Vagina (tissue), 2 donors: ENCODE measurements at regions not wholly inside any gene's neighbourhood (a gene's known extent, or its start where the extent isn't known, plus 50 kb on each side); places are given as distances from the start of the nearest gene placed in this dataset.

Experiments
- DNase-seq, 2 donors: peaks; one replicate each; pipeline ENCODE4 v3.0.0-alpha.2; 2017; ENCODE audit errors: extremely low spot score in 2 of 2
- H3K27ac ChIP-seq: fragments of 200-600 bp; sonication (generic); one replicate; pipeline ENCODE4 v1.5.1; 2019
- H3K27me3 ChIP-seq: fragments of 200-600 bp; sonication (generic); one replicate; pipeline ENCODE4 v1.5.1; 2019
- H3K36me3 ChIP-seq, 2 donors: fragments of 200-600 bp; sonication (generic); one replicate each; pipeline ENCODE4 v1.5.1; 2017 to 2019
- H3K4me1 ChIP-seq: fragments of 200-600 bp; sonication (generic); one replicate; pipeline ENCODE4 v1.5.1; 2019
- H3K4me3 ChIP-seq, 2 donors: fragments of 200-600 bp; sonication (generic); 1 replicate in 1 of 2; 2 replicates in 1 of 2; pipeline ENCODE4 v1.5.1; 2016 to 2019
- H3K9me3 ChIP-seq: fragments of 200-600 bp; sonication (generic); one replicate; pipeline ENCODE4 v1.5.1; 2019
- POLR2A ChIP-seq, 2 donors: fragments of 450-650 bp; IDR thresholded peaks; one replicate each; pipeline ENCODE4 v1.6.1; 2017; ENCODE audit warnings: antibody characterized with exemption in 2 of 2, mild to moderate bottlenecking in 2 of 2, moderate library complexity in 2 of 2
- POLR2AphosphoS5 ChIP-seq, 2 donors: sonication (generic); formaldehyde crosslinking; IDR thresholded peaks; one replicate each; pipeline ENCODE4 v1.9.0; 2017; ENCODE audit warnings: antibody characterized with exemption in 2 of 2, mild to moderate bottlenecking in 2 of 2, low read depth in 1 of 2; ENCODE audit not compliant: insufficient read depth in 1 of 2
- intact Hi-C: fragments of 100-400 bp; cut with DNase I; formaldehyde crosslinking; loops from one replicate; pipeline ENCODE4 v1.15.1; 2023
- TF ChIP-seq, protein P1 (sequence below), 3 experiments: fragments of 450-650 bp in 2 of 3; fragments of 200-600 bp in 1 of 3; sonication (generic) in 1 of 3; IDR thresholded peaks; one replicate each; pipeline ENCODE4 v1.5.1; 2017 to 2019; ENCODE audit warnings: antibody characterized with exemption in 3 of 3, mild to moderate bottlenecking in 2 of 3, moderate library complexity in 2 of 3

DNA sequence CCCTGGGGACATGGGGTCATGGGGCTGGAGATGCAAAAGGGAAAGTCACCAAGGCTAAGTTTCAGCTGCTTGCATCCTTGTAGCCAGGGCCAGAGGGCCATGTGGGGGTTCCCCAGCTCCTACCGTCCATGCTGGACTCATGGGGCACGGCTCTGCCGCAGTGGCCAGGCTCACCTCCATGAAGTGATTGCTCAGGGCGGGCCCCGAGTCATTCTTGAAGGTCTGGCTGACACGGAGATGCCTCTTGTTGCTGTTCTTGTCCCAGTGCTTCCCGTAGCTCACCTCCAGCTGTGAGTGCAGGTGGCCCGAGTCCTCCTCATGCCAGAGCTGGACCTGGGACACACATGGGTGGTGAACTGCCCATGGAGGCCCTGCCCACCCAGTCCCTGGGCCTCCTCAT, 114.5 kb downstream of the RMI2 start:
- H3K27me3 ChIP-seq, result no peaks in the 10 kb centered on the region
- intact Hi-C loops, result no loop called here
- TF ChIP-seq, protein P1, sequence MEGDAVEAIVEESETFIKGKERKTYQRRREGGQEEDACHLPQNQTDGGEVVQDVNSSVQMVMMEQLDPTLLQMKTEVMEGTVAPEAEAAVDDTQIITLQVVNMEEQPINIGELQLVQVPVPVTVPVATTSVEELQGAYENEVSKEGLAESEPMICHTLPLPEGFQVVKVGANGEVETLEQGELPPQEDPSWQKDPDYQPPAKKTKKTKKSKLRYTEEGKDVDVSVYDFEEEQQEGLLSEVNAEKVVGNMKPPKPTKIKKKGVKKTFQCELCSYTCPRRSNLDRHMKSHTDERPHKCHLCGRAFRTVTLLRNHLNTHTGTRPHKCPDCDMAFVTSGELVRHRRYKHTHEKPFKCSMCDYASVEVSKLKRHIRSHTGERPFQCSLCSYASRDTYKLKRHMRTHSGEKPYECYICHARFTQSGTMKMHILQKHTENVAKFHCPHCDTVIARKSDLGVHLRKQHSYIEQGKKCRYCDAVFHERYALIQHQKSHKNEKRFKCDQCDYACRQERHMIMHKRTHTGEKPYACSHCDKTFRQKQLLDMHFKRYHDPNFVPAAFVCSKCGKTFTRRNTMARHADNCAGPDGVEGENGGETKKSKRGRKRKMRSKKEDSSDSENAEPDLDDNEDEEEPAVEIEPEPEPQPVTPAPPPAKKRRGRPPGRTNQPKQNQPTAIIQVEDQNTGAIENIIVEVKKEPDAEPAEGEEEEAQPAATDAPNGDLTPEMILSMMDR (IDR thresholded peaks at IDR 0.05), result no peak
- TF ChIP-seq POLR2AphosphoS5 (IDR thresholded peaks at IDR 0.05; ENCODE audit: insufficient read depth in 1 of 2, low read depth in 1 of 2) (no peak), POLR2A (IDR thresholded peaks at IDR 0.05) (no peak)
- DNase-seq, result no peak
- no peak overlapping the region for H3K27ac ChIP-seq
- no peak overlapping the region for H3K4me3 ChIP-seq
- H3K9me3 ChIP-seq, result no peaks in the 10 kb centered on the region
- H3K36me3 ChIP-seq, result no peaks in the 10 kb centered on the region
- no peaks in the 10 kb centered on the region for H3K4me1 ChIP-seq

DNA sequence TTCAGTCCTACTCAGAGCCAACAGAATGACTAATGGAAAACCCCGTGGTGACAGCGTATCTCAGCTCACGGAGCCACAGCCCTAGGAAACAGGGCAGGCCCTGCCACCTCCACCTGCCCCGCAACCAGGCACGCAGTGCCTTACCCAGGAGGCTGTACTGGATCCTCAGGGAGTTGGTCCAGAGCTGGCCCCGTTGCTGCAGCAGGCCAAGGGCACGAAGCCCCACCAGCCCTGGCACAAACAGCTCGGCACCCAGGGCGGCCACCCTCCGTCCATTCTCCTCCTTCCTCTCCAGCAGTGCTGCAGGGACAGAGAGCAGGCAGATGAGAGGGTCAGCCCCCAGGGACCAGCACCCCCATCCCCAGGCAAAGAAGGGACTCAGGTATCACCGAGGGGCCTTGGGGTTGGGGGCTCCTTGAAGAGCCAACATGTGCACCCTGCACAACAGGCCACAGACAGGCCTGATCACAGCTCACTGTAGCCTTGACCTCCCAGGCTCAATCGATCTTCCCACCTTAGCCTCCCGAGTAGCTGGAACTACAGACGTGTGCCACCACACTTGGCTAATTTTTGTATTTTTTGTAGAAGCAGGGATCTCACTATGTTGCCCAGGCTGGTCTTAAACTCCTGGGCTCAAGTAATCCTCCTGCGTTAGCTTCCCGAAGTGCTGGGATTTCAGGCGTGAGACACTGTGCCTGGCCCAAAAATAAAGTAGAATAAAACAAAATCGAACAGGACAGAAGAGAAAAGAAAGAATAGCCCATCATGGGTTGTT, 115.7 kb downstream of the RMI2 start:
- Histone ChIP-seq H3K36me3 (no peaks in the 10 kb centered on the region), H3K27ac (no peak overlapping the region), H3K4me3 (no peak overlapping the region), H3K9me3 (no peaks in the 10 kb centered on the region), H3K4me1 (no peaks in the 10 kb centered on the region), H3K27me3 (no peaks in the 10 kb centered on the region)
- DNase-seq, result no peak
- intact Hi-C loops, result no loop called here
- no peak for TF ChIP-seq POLR2AphosphoS5 (IDR thresholded peaks at IDR 0.05; ENCODE audit: insufficient read depth in 1 of 2, low read depth in 1 of 2)
- no peak for TF ChIP-seq POLR2A (IDR thresholded peaks at IDR 0.05)
- TF ChIP-seq, protein P1 (IDR thresholded peaks at IDR 0.05), result no peak

DNA sequence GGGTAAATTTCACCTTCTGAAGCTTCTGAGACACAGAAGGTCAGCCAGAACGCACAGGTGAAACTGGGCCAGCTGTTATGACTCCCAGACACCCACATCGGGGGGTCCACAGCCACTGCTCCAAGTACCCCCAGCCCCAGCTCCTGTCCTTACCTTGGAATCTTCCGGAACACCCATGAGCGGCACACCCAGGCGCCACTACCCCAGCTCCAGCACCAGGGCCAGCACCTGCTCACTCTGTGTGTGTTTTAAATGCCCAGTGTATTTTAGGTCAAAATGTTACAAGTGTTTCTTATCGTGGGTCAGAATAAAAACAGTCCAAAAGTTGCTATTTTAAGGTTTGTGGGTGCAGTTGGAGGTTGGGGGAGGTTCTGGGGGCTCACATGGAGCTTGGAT, 116.3 kb downstream of the RMI2 start:
- no peak for DNase-seq
- H3K27ac ChIP-seq, result no peak overlapping the region
- TF ChIP-seq, protein P1 (IDR thresholded peaks at IDR 0.05), result no peak
- TF ChIP-seq POLR2AphosphoS5 (IDR thresholded peaks at IDR 0.05; ENCODE audit: insufficient read depth in 1 of 2, low read depth in 1 of 2) (no peak), POLR2A (IDR thresholded peaks at IDR 0.05) (no peak)
- no peaks in the 10 kb centered on the region for H3K4me1 ChIP-seq
- intact Hi-C loops, result no loop called here
- no peaks in the 10 kb centered on the region for H3K9me3 ChIP-seq
- no peak overlapping the region for H3K4me3 ChIP-seq
- H3K27me3 ChIP-seq, result no peaks in the 10 kb centered on the region
- no peaks in the 10 kb centered on the region for H3K36me3 ChIP-seq

DNA sequence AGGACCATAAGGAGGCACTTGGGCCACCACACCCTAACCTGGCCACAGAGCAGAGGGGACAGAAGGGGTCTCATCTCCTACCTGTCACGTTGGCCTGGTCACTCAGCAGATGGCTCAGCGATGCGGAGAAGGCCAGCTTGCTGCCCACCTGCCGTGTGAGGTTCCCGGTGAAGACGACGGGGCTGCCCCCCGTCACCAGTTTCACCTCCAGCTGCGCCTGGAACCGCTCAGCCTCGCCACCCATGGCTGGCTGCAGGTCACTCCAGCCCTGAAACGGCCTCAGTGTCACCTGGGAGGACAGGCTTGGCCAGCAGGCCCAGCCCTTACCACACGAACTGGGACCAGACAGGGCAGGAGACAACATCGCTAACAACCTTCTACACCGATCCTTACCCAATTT, 116.8 kb downstream of the RMI2 start:
- H3K27me3 ChIP-seq, result no peaks in the 10 kb centered on the region
- DNase-seq, result no peak
- no peaks in the 10 kb centered on the region for H3K4me1 ChIP-seq
- intact Hi-C loops, result no loop called here
- no peak overlapping the region for H3K4me3 ChIP-seq
- no peak overlapping the region for H3K27ac ChIP-seq
- H3K36me3 ChIP-seq, result no peaks in the 10 kb centered on the region
- H3K9me3 ChIP-seq, result no peaks in the 10 kb centered on the region
- TF ChIP-seq POLR2A (IDR thresholded peaks at IDR 0.05) (no peak), POLR2AphosphoS5 (IDR thresholded peaks at IDR 0.05; ENCODE audit: insufficient read depth in 1 of 2, low read depth in 1 of 2) (no peak)
- TF ChIP-seq, protein P1 (IDR thresholded peaks at IDR 0.05), result no peak

DNA sequence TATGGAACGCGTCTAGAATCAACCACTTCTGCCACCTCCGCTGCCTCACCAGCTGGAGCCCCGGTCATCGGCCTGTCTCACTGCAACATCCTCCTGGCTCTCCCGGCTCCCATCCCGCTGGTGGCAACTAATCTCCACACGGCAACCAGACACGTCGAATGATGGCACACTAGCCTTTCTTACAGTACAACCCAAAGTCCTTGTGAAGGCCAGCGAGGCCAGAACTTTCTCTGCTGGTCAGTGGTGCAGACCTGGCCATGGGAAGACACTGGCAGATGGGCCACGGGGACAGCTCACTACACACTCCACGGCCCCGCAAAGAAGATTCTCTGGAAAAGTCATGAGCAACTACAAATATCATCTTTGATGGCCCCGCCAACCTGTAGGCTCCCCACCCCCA, 117.6 kb downstream of the RMI2 start:
- Histone ChIP-seq H3K36me3 (no peaks in the 10 kb centered on the region), H3K4me1 (no peaks in the 10 kb centered on the region), H3K9me3 (no peaks in the 10 kb centered on the region), H3K27ac (no peak overlapping the region), H3K27me3 (no peaks in the 10 kb centered on the region), H3K4me3 (no peak overlapping the region)
- DNase-seq, result no peak
- no peak for TF ChIP-seq POLR2A (IDR thresholded peaks at IDR 0.05)
- no peak for TF ChIP-seq POLR2AphosphoS5 (IDR thresholded peaks at IDR 0.05; ENCODE audit: insufficient read depth in 1 of 2, low read depth in 1 of 2)
- TF ChIP-seq, protein P1 (IDR thresholded peaks at IDR 0.05), result no peak
- intact Hi-C loops, result no loop called here
